ENCODE measurements at regions not wholly inside any gene's neighbourhood (a gene's known extent, or its start where the extent isn't known, plus 50 kb on each side); places are given as distances from the start of the nearest gene placed in this dataset.

DNA sequence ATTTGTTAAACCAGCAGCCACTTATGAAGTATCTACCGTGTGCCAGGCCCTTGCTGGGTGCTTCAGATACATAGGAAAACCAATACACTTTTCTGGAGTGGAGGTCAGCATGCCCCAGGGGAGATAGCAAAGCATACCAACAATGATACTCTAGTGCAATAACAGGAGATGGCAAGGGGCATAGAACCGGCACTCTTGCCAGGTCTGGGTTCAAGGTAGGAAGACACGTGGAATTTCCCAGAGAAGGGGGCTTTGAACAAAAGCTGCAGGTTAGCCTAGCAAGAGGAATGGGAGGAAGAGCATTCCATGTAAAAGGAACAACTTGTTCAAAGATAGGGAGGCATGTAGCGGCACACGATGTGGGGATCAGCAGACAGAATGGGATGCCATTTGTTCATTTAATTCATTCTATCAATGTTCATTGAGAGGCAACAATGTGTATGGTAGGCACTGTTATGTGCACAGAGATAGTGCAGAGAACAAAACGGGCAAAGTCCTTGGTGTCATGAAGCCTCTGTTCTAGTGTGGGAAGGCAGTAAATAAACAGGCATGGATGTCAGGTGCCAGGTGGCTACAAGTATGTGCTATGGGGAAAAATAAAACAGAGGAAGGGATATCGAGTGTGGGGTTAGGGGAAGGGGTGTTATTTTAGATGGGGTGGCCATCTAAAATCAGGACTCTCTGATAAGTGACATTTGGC lies 162.6 kb upstream of the E2F8 start (continued):
- TF ChIP-seq, protein P1, sequence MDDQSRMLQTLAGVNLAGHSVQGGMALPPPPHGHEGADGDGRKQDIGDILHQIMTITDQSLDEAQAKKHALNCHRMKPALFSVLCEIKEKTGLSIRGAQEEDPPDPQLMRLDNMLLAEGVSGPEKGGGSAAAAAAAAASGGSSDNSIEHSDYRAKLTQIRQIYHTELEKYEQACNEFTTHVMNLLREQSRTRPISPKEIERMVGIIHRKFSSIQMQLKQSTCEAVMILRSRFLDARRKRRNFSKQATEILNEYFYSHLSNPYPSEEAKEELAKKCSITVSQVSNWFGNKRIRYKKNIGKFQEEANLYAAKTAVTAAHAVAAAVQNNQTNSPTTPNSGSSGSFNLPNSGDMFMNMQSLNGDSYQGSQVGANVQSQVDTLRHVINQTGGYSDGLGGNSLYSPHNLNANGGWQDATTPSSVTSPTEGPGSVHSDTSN (IDR thresholded peaks at IDR 0.05; ENCODE audit: insufficient replicate concordance, low read depth, low read length) = no peak
- TF ChIP-seq WRNIP1 (IDR thresholded peaks at IDR 0.05; ENCODE audit: borderline replicate concordance, low read depth, low read length) (no peak), CEBPB (IDR thresholded peaks at IDR 0.05; ENCODE audit: borderline replicate concordance in 1 of 2, low read depth in 2 of 2, low read length in 2 of 2) (no peak)

- intact Hi-C loops (cut with micrococcal nuclease; ENCODE audit: unreplicated experiment) (no loop called here), in situ Hi-C loops (cut with MboI) (no loop called here)
- no peaks in the 10 kb centered on the region for H4K20me1 ChIP-seq (ENCODE audit: control insufficient read depth, insufficient read depth)
- no peaks in the 10 kb centered on the region for H3K79me2 ChIP-seq (ENCODE audit: control insufficient read depth, insufficient read depth, low read length)
- WGBS (ENCODE audit: insufficient coverage, insufficient replicate concordance, low lambda C conversion rate, missing lambda C conversion rate) = 61% methylated on average over 5 of the region's 5 CpGs
- CTCF ChIA-PET = no interaction called here
- 0 out of 2 replicates have a peak, but pooled peaks cover under 1% of the 10 kb centered on the region for H3K4me1 ChIP-seq (ENCODE audit: control insufficient read depth, insufficient read depth, low read length)
- no peak overlapping the region for H3K9ac ChIP-seq (ENCODE audit: control insufficient read depth, insufficient read depth, low read length)
- no peak for FAIRE-seq
- no peak overlapping the region for H3K4me2 ChIP-seq (ENCODE audit: control insufficient read depth, insufficient read depth)
- H3K9me3 ChIP-seq (replicated peaks; ENCODE audit: control insufficient read depth, insufficient read depth, low read length) = no peaks in the 10 kb centered on the region
- H3K27me3 ChIP-seq (replicated peaks in 1 of 2; ENCODE audit: control insufficient read depth in 2 of 2, insufficient read depth in 2 of 2, low read length in 1 of 2) = no peaks in the 10 kb centered on the region
- no peak for DNase-seq (ENCODE audit: low read depth, low spot score)
- H3K27ac ChIP-seq (ENCODE audit: control insufficient read depth, insufficient read depth) = no peak overlapping the region
- POLR2A ChIA-PET = no interaction called here
- no peak overlapping the region for H3K4me3 ChIP-seq
- TF ChIP-seq, protein P2, sequence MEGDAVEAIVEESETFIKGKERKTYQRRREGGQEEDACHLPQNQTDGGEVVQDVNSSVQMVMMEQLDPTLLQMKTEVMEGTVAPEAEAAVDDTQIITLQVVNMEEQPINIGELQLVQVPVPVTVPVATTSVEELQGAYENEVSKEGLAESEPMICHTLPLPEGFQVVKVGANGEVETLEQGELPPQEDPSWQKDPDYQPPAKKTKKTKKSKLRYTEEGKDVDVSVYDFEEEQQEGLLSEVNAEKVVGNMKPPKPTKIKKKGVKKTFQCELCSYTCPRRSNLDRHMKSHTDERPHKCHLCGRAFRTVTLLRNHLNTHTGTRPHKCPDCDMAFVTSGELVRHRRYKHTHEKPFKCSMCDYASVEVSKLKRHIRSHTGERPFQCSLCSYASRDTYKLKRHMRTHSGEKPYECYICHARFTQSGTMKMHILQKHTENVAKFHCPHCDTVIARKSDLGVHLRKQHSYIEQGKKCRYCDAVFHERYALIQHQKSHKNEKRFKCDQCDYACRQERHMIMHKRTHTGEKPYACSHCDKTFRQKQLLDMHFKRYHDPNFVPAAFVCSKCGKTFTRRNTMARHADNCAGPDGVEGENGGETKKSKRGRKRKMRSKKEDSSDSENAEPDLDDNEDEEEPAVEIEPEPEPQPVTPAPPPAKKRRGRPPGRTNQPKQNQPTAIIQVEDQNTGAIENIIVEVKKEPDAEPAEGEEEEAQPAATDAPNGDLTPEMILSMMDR (IDR thresholded peaks at IDR 0.05 in 2 of 3, conservative IDR thresholded peaks at IDR 0.05 in 1 of 3; ENCODE audit: control insufficient read depth in 2 of 3, extremely low read depth in 1 of 3, insufficient read depth in 1 of 3, low read depth in 3 of 3, low read length in 3 of 3) = no peak
- TF ChIP-seq ATF3 (IDR thresholded peaks at IDR 0.05; ENCODE audit: borderline replicate concordance, extremely low read depth, low read depth, low read length) = no peak
- no peak for TF ChIP-seq NFXL1 (IDR thresholded peaks at IDR 0.05; ENCODE audit: borderline replicate concordance)
- TF ChIP-seq PML (IDR thresholded peaks at IDR 0.05; ENCODE audit: low read length) = no peak
- no peak for TF ChIP-seq TAF1 (IDR thresholded peaks at IDR 0.05; ENCODE audit: borderline replicate concordance, low read depth, low read length)
- BruUV-seq (replicated peaks) = no TSS peak
- H3K36me3 ChIP-seq (ENCODE audit: control insufficient read depth in 2 of 2, insufficient read depth in 2 of 2, low read length in 1 of 2) = no peaks in the 10 kb centered on the region
- RAD21 ChIA-PET (ENCODE audit: unreplicated experiment) = no interaction called here
- H2AFZ ChIP-seq (ENCODE audit: control insufficient read depth, low read depth, low read length) = no peak overlapping the region
- ATAC-seq = no peak
- SMC1A ChIA-PET (ENCODE audit: uncharacterized antibody, unreplicated experiment) = interaction anchor here (0.6 to 1.7 kb wide), 2 partner anchors 18 to 29 kb away, joined by 3 to 6 read pairs; no protein-coding TSS in a partner anchor
These were observed 159.6 kb upstream of the E2F8 start for GRCh38 chr11:19400296-19400695.

All from GM12878 (cell line).